GM19043 (cell line): ENCODE measurements at regions not wholly inside any gene's neighbourhood (a gene's known extent, or its start where the extent isn't known, plus 50 kb on each side); places are given as distances from the start of the nearest gene placed in this dataset.

Source experiments
- ATAC-seq: cut with Tn5 transposase; IDR thresholded peaks from one replicate; pipeline ENCODE4 v1.9.1; 2021; ENCODE audit warnings: low read depth; ENCODE audit not compliant: unreplicated experiment

DNA sequence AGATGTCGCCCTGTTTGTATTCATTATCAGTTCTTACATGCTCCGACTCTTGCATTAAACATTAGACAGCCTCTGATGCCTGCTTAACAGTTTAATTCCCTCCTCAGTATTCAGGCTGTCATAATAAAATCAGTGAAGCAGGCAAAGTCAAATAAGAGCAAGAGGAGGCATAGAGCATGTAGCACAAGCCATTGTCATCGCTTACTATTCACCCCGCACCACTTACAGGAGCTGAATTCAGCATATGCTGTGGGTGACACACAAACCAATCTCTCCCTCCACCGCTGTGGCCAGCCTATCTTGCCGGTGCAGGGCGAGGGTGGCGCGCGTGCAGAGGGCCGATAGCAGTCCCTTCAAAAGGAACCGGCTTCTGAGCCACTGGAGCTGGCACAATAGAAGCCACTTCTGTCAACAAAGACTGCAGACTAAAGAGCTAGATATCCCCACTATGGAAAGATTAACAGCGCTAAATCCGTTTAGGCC, 433.2 kb upstream of the MGMT start:
- ATAC-seq: no peak

DNA sequence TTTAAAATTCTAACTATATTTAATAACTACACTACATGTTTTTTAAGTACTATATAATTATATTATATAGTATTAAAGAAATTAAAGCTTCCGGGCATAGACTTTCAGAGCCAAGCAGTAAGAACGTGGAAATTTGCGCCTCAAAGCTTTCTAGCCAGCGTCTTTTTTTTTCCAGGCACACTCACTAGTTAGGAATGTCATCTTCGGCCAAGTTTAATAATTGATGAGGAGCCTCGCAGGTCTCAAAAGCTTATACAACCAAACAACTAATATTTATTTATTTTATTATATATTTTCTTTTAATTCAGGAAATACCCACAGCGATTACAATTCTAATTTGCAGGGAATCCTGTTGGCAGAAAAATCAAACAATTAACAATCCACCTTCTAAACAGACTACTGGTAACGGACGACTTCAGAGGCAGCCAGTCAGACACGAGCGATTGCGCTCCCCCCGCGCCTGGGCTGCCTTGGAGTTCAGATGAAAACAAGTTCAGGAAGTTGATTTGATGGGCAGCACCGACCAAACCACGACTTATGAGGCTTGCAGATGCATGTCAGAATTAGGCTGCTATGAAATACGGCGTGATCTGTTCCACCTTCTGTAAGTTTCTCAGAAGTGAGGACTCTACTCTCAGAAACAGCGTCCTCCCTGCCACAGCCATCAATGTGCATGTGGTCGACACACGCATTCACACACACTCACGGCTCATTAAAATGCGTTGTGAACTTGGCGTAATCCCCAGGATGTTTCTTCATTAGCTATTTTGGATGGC, 431.8 kb upstream of the MGMT start:
- no peak for ATAC-seq

DNA sequence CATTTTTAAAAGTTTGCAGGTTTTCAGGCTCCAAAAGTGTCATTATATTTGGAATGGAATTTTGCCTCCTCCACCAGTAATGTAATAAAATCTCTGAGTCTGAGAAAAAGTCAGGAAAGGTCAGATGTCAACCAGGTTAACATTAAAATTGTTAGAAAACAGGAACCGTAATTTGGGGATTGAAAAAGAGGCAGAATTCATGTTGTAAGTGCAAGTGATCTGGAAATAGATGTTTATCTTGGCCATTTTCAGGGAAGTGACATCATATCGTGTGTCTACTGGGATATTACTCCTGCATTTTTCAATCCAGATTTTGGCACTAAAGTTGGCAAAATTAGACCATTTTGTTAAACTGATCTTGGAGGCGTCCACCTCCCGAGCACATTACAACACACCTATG, 428.5 kb upstream of the MGMT start:
- ATAC-seq: no peak

DNA sequence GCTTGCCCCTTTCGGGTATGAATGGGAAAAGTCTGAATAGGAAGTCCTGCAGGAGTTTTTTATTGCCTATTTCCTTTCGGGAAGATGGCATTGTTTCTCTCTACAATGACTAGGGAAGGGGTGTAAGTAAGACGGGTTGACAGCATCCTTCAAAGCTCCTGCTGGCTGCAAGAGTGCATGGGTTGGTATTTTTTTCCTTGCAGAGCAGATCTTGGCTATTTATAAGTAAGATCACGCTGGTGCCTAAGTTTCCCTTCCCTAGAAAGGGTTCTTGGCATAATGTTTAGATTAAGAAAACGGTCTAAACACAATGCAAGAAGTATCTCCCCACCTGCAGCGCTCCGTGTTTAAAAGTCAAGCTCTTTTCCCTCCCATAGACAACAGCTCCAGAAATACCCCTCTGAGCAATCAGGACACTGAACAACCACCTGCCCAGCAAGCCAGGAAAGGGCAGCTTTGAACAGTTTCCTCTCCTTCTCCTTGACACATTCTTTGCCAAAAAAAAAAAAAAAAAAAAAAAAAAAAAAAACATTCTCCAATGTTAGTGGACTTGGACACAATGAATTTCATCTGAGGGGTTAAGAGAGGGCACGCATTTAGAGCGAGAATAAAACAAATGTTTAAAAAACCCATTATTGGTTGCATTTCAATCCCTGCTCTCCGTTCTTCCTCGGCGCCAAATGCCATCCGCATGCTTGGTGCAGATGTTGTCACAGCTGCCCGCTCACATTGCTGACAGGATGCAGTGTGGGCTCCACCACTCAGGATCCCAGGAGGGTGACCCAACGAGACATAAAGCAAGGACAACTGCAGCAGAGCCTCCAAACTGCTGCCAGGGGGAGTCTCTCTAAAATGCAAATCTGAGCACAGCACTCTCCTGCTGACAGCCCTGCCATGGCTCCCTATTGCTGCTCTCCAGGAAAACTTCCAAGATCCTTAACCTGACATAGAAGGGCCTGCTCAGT, 427.4 kb upstream of the MGMT start:
- ATAC-seq: no peak

- ATAC-seq: no peak
These were observed 426.7 kb upstream of the MGMT start for GRCh38 chr10:129040377-129040776.

- ATAC-seq: no peak
These were observed 425.1 kb upstream of the MGMT start for GRCh38 chr10:129041916-129042315.

GRCh38 chr10:129042776-129043595, 424.1 kb upstream of the MGMT start:
- no peak for ATAC-seq

DNA sequence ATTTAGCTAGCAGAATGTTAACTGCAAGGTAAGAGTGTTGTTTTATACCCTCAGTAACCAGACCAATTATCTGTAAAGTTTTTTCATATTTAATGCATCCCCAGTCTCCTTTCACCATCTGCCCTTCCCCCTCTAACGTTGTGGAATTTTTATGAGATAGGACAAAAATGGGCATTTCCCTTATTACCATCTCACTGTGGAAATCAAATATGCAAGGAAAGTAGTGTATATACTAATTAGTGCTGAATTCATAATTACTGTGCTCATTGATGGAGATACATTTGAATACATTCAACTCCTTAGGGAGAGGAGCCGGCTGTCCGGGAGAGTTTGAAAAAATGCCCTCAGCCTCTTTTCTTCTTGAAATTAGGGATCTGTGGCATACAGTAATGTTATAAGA, 423.4 kb upstream of the MGMT start:
- ATAC-seq: no peak

- no peak for ATAC-seq
These were observed 421.4 kb upstream of the MGMT start for GRCh38 chr10:129045599-129045998.

GRCh38 chr10:129046065-129046681, 420.9 kb upstream of the MGMT start:
- no peak for ATAC-seq

GRCh38 chr10:129046962-129047361, 420.1 kb upstream of the MGMT start:
- no peak for ATAC-seq

- ATAC-seq: no peak
These were observed 419.4 kb upstream of the MGMT start for GRCh38 chr10:129047600-129047999.

DNA sequence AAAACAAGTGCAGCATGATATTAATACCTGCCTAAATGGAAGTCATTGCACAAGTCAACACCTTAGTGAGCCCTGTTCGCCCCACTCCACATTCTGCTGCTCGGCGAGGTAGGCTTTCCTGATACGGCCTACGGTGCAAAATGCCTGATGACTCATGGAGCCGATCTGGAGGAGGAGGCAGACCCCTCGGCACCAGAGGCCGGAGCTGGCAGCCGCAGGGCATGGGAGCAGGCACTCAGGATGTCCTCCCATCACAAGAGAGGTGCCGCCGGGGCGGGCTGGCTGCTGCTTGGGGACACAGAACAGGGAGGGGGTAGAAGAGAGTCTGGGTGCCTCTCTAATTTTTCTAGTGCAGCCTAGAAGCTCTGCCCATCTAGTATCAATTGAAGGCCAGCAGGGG, 418.5 kb upstream of the MGMT start:
- ATAC-seq: no peak

DNA sequence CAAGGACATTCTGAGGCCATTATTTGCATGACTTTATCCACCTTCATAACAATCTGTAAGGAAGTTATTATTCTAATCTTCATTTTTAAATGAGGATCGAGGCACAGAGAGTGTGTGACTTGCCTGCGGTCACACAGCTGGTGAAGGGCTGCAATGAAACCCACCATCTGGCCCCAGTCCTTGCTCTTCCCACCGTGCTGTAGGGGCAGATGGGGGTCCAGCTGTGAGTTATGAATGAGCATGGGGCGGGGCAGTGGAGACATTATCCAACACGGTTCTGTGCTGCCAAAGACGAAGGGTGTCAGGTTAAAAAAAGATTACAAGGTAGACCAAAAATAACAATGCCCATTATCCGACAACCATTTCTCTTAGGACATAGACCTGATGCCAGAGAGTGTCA, 417.5 kb upstream of the MGMT start:
- no peak for ATAC-seq

GRCh38 chr10:129055225-129055624, 411.8 kb upstream of the MGMT start:
- no peak for ATAC-seq

- ATAC-seq: no peak
These were observed 411.1 kb upstream of the MGMT start for GRCh38 chr10:129055986-129056385.

- no peak for ATAC-seq
These were observed 410.0 kb upstream of the MGMT start for GRCh38 chr10:129056734-129057689.

DNA sequence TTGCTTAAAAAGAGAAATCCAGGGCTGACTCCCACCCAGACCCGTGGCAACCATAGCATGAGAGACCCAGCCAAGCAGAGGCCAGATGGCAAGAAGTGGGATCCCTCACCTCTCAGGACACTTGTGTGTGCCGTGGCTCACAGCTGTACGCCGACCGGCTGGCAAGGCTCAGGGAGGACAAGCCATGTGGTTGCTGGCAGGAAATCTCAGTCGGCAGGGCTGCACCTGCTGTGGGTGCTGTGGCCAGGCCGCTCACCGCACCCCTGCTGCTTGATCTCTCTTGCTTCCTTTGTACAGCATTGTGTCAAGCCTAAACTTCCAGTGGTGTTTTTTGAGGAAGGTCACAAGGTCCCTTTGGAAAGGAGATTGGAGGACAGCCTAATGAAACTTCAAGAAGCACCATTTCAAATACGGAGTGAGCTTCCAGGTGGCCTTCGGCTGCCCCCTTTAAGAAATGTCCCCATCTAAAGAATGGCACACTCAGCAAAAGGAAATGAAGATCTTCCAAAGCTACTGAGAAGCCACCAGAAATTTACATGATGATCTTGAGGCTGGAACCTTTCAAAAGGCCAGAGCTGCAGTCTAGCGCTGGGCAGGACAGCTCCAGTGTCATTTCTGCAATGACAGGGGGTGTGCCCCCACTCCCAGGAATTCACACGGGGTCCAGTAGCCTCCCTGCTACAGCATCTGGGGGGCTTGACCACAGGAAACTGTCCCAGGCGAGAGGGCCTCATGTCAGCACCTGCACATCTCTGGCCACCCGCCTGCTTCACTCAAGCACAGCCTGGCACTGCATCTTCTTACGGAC, 409.0 kb upstream of the MGMT start:
- ATAC-seq: peak; percentile 89
